Lower lobe of right lung (tissue), 2 donors: ENCODE measurements at regions not wholly inside any gene's neighbourhood (a gene's known extent, or its start where the extent isn't known, plus 50 kb on each side); places are given as distances from the start of the nearest gene placed in this dataset.
A peak's percentile ranks its signal among the peaks of the same experiment; 100 is the strongest.

Experiments used
- ATAC-seq, 2 donors: fragments of 200-7000 bp; cut with Tn5 transposase; one replicate each; pipeline ENCODE4 v1.9.1; 2020 to 2022; ENCODE audit warnings: mild to moderate bottlenecking in 2 of 2, moderate library complexity in 2 of 2
- DNase-seq: peaks from one replicate; pipeline ENCODE4 v3.0.0-alpha.2; 2020
- H3K27ac ChIP-seq: fragments of 200-600 bp; one replicate; pipeline ENCODE4 v1.8.0; 2022
- H3K27me3 ChIP-seq: fragments of 200-600 bp; one replicate; pipeline ENCODE4 v1.8.0; 2022; ENCODE audit warnings: low read depth
- H3K36me3 ChIP-seq: fragments of 200-600 bp; one replicate; pipeline ENCODE4 v1.8.0; 2022; ENCODE audit warnings: mild to moderate bottlenecking
- H3K4me1 ChIP-seq: fragments of 200-600 bp; one replicate; pipeline ENCODE4 v1.8.0; 2022
- H3K4me3 ChIP-seq: fragments of 200-600 bp; one replicate; pipeline ENCODE4 v1.8.0; 2022; ENCODE audit warnings: mild to moderate bottlenecking
- H3K9me3 ChIP-seq: fragments of 200-600 bp; one replicate; pipeline ENCODE4 v1.8.0; 2022
- intact Hi-C: fragments of 100-400 bp; cut with DNase I; formaldehyde crosslinking; loops from one replicate; pipeline ENCODE4 v1.11.0; 2022
- TF ChIP-seq, protein P1 (sequence below): fragments of 200-600 bp; IDR thresholded peaks from one replicate; pipeline ENCODE4 v1.8.0; 2022; ENCODE audit warnings: antibody characterized with exemption, mild to moderate bottlenecking
- donor health status: DM: no; HTN: yes; CAD: no; lungs with severe emphysema.

DNA sequence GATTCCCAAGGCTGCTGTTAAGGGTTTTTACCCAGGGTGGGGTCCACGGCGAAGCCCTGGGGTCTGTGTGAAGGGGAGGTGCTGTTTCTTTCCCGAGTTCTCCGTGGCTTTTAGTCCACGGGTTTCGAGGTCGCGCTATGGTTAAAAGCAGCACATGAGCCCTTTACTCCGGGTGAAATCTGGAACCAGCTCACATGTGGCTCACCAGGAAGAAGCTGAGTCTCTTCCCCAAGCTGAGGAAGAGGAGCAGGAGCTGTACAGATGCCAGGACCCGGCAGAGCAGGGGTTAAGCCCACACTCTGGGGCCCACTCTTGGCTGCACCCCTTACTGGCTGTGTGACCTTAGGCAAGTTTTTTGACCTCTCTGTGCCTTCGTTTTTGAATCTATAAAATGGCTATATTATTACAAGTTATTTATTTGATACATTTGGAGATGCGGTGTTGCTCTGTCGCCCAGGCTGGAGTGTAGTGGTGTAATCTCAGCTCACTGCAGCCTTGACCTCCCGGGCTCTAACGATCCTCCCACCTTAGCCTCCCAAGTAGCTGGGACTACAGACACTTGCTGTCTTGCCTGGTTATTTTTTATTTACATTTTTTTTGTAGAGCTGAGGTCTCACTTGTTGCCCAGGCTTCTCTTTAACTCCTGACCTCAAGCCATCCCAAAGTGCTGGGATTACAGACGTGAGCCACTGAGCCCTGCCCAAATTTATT is 266.3 kb downstream of the AACS start:
- no peaks in the 10 kb centered on the region for H3K4me1 ChIP-seq
- intact Hi-C loops, result no loop called here
- peaks cover 50% of the 10 kb centered on the region for H3K27me3 ChIP-seq
- H3K9me3 ChIP-seq, result no peaks in the 10 kb centered on the region
- TF ChIP-seq, protein P1, sequence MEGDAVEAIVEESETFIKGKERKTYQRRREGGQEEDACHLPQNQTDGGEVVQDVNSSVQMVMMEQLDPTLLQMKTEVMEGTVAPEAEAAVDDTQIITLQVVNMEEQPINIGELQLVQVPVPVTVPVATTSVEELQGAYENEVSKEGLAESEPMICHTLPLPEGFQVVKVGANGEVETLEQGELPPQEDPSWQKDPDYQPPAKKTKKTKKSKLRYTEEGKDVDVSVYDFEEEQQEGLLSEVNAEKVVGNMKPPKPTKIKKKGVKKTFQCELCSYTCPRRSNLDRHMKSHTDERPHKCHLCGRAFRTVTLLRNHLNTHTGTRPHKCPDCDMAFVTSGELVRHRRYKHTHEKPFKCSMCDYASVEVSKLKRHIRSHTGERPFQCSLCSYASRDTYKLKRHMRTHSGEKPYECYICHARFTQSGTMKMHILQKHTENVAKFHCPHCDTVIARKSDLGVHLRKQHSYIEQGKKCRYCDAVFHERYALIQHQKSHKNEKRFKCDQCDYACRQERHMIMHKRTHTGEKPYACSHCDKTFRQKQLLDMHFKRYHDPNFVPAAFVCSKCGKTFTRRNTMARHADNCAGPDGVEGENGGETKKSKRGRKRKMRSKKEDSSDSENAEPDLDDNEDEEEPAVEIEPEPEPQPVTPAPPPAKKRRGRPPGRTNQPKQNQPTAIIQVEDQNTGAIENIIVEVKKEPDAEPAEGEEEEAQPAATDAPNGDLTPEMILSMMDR, result no peak
- H3K4me3 ChIP-seq, result peak overlapping the region; percentile 39
- H3K27ac ChIP-seq, result no peak overlapping the region
- ATAC-seq, result peak; percentile 14 to 19
- no peaks in the 10 kb centered on the region for H3K36me3 ChIP-seq
- DNase-seq, result no peak

GRCh38 chr12:125332900-125333299 is 267.7 kb downstream of the AACS start:
- H3K36me3 ChIP-seq, result no peaks in the 10 kb centered on the region
- no peaks in the 10 kb centered on the region for H3K4me1 ChIP-seq
- ATAC-seq (no peak), DNase-seq (no peak)
- H3K27me3 ChIP-seq, result peaks cover 41% of the 10 kb centered on the region
- TF ChIP-seq, protein P1, result no peak
- H3K4me3 ChIP-seq, result no peak overlapping the region
- no peak overlapping the region for H3K27ac ChIP-seq
- no peaks in the 10 kb centered on the region for H3K9me3 ChIP-seq
- intact Hi-C loops, result no loop called here

GRCh38 chr12:125336246-125336645 is 271.0 kb downstream of the AACS start:
- TF ChIP-seq, protein P1, result no peak
- no peak for ATAC-seq
- Histone ChIP-seq H3K27me3 (peaks cover 10% of the 10 kb centered on the region), H3K4me3 (no peak overlapping the region), H3K9me3 (no peaks in the 10 kb centered on the region), H3K4me1 (no peaks in the 10 kb centered on the region), H3K36me3 (no peaks in the 10 kb centered on the region), H3K27ac (no peak overlapping the region)
- intact Hi-C loops, result no loop called here
- DNase-seq, result no peak

- ATAC-seq (peak; percentile 49 to 61), DNase-seq (no peak)
- TF ChIP-seq, protein P1, result no peak
- Histone ChIP-seq H3K27me3 (no peaks in the 10 kb centered on the region), H3K9me3 (no peaks in the 10 kb centered on the region), H3K4me1 (no peaks in the 10 kb centered on the region), H3K27ac (no peak overlapping the region), H3K36me3 (no peaks in the 10 kb centered on the region), H3K4me3 (no peak overlapping the region)
- intact Hi-C loops, result no loop called here
These were observed 275.6 kb downstream of the AACS start for GRCh38 chr12:125340791-125341190.

GRCh38 chr12:125341422-125341821 is 276.2 kb downstream of the AACS start:
- DNase-seq, result no peak
- no peak overlapping the region for H3K27ac ChIP-seq
- no peak overlapping the region for H3K4me3 ChIP-seq
- H3K36me3 ChIP-seq, result no peaks in the 10 kb centered on the region
- H3K4me1 ChIP-seq, result no peaks in the 10 kb centered on the region
- no peaks in the 10 kb centered on the region for H3K27me3 ChIP-seq
- no peaks in the 10 kb centered on the region for H3K9me3 ChIP-seq
- TF ChIP-seq, protein P1, result no peak
- no peak for ATAC-seq
- intact Hi-C loops, result no loop called here
